HEK293 (cell line): ENCODE measurements at regions not wholly inside any gene's neighbourhood (a gene's known extent, or its start where the extent isn't known, plus 50 kb on each side); places are given as distances from the start of the nearest gene placed in this dataset.

Experiments used
- ZBTB11 ChIP-seq: fragments of 450-650 bp; formaldehyde crosslinking; conservative IDR thresholded peaks from 2 replicates; pipeline ENCODE4 v1.5.1; 2016; ENCODE audit warnings: low read depth, missing biosample characterization, missing genetic modification characterization
- ZBTB8A ChIP-seq: fragments of 450-650 bp; formaldehyde crosslinking; IDR thresholded peaks from 2 replicates; pipeline ENCODE4 v1.5.1; 2016; ENCODE audit warnings: missing biosample characterization, missing genetic modification characterization
- ZNF10 ChIP-seq: fragments of 450-650 bp; formaldehyde crosslinking; IDR thresholded peaks from 2 replicates; pipeline ENCODE4 v1.5.1; 2017; ENCODE audit warnings: missing biosample characterization, missing genetic modification characterization
- ZNF138 ChIP-seq: fragments of 450-650 bp; formaldehyde crosslinking; IDR thresholded peaks from 2 replicates; pipeline ENCODE4 v1.5.1; 2016; ENCODE audit warnings: missing biosample characterization, missing genetic modification characterization, borderline replicate concordance
- ZNF324 ChIP-seq: fragments of 450-650 bp; formaldehyde crosslinking; IDR thresholded peaks from 2 replicates; pipeline ENCODE4 v1.5.1; 2016; ENCODE audit warnings: missing biosample characterization, missing genetic modification characterization
- ZNF366 ChIP-seq: fragments of 450-650 bp; formaldehyde crosslinking; conservative IDR thresholded peaks from 2 replicates; pipeline ENCODE4 v1.5.1; 2016; ENCODE audit warnings: missing biosample characterization, missing genetic modification characterization
- ZNF561 ChIP-seq: fragments of 450-650 bp; IDR thresholded peaks from 2 replicates; pipeline ENCODE4 v1.5.1; 2018; ENCODE audit warnings: missing biosample characterization, missing genetic modification characterization, borderline replicate concordance
- ZNF704 ChIP-seq: fragments of 450-650 bp; formaldehyde crosslinking; IDR thresholded peaks from 2 replicates; pipeline ENCODE4 v1.5.1; 2016; ENCODE audit warnings: missing biosample characterization, missing genetic modification characterization
- TF ChIP-seq, protein P1 (sequence below): fragments of 450-650 bp; formaldehyde crosslinking; IDR thresholded peaks from 2 replicates; pipeline ENCODE4 v1.5.1; 2016; ENCODE audit warnings: missing biosample characterization, missing genetic modification characterization
- TF ChIP-seq, protein P2 (sequence below): fragments of 450-650 bp; formaldehyde crosslinking; IDR thresholded peaks from 2 replicates; pipeline ENCODE4 v1.5.1; 2016; ENCODE audit warnings: missing biosample characterization, missing genetic modification characterization

DNA sequence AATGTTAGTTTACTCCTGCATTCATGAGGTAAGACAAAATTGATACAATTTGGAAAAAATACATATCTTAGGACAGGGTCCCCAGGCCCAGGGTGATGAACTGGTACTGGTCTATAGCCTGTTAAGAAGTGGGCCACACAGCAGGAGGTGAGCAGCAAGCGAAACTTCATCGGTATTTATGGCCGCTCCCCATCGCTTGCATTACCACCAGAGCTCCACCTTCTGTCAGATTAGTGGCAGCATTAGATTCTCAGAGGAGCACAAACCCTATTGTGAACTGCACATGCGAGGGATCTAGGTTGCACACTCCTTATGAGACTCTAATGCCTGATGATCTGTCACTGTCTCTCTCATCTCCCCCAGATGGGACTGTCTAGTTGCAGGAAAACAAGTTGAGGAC, 880.6 kb downstream of the MCTP2 start:
- TF ChIP-seq ZNF366 (no peak), ZNF704 (tag by site-specific recombination) (no peak), ZBTB8A (tag by site-specific recombination) (no peak), ZNF138 (no peak), ZNF10 (no peak), ZBTB11 (tag by site-specific recombination) (no peak), ZNF324 (tag by site-specific recombination) (no peak), ZNF561 (no peak)
- TF ChIP-seq, protein P1, sequence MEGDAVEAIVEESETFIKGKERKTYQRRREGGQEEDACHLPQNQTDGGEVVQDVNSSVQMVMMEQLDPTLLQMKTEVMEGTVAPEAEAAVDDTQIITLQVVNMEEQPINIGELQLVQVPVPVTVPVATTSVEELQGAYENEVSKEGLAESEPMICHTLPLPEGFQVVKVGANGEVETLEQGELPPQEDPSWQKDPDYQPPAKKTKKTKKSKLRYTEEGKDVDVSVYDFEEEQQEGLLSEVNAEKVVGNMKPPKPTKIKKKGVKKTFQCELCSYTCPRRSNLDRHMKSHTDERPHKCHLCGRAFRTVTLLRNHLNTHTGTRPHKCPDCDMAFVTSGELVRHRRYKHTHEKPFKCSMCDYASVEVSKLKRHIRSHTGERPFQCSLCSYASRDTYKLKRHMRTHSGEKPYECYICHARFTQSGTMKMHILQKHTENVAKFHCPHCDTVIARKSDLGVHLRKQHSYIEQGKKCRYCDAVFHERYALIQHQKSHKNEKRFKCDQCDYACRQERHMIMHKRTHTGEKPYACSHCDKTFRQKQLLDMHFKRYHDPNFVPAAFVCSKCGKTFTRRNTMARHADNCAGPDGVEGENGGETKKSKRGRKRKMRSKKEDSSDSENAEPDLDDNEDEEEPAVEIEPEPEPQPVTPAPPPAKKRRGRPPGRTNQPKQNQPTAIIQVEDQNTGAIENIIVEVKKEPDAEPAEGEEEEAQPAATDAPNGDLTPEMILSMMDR (tag by site-specific recombination): no peak
- TF ChIP-seq, protein P2, sequence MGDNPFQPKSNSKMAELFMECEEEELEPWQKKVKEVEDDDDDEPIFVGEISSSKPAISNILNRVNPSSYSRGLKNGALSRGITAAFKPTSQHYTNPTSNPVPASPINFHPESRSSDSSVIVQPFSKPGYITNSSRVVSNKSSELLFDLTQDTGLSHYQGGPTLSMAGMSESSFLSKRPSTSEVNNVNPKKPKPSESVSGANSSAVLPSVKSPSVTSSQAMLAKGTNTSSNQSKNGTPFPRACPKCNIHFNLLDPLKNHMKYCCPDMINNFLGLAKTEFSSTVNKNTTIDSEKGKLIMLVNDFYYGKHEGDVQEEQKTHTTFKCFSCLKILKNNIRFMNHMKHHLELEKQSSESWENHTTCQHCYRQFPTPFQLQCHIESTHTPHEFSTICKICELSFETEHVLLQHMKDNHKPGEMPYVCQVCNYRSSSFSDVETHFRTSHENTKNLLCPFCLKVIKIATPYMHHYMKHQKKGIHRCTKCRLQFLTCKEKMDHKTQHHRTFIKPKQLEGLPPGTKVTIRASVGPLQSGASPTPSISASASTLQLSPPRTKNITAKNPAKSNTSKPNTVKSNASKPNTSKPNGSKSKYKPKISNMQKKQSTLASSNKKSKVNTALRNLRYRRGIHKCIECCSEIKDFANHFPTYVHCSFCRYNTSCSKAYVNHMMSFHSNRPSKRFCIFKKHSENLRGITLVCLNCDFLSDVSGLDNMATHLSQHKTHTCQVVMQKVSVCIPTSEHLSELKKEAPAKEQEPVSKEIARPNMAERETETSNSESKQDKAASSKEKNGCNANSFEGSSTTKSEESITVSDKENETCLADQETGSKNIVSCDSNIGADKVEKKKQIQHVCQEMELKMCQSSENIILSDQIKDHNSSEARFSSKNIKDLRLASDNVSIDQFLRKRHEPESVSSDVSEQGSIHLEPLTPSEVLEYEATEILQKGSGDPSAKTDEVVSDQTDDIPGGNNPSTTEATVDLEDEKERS (tag by site-specific recombination): no peak
